ENCODE measurements at regions not wholly inside any gene's neighbourhood (a gene's known extent, or its start where the extent isn't known, plus 50 kb on each side); places are given as distances from the start of the nearest gene placed in this dataset.

- TF ChIP-seq CTCF (IDR thresholded peaks at IDR 0.05; ENCODE audit: low read depth, low read length, missing input control) (no peak), MAX (IDR thresholded peaks at IDR 0.05) (no peak), REST (IDR thresholded peaks at IDR 0.05) (no peak)
These were observed 327.4 kb upstream of the MAP3K7 start for GRCh38 chr6:90914312-90914711.

Measured in liver (tissue), 2 donors.